ENCODE measurements at regions not wholly inside any gene's neighbourhood (a gene's known extent, or its start where the extent isn't known, plus 50 kb on each side); places are given as distances from the start of the nearest gene placed in this dataset.

DNA sequence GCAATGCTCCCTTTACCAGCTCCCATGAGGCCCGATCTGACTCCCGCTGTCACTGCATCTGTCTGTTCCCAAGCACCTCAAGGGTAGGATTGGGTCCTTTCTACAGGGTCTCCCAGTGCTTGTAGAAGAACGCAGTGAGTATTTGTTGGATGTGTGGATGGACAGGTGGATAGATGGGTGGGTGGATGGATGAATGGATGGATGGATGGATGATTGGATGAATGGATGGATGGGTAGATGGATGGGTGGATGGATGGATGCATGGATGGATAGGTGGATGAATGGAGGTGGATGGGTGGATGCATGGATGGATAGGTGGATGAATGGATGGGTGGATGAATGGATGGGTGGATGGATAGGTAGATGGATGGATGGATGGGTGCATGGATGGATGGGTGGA lies 91.6 kb downstream of the HS1BP3 start:
- DNase-seq: no peak
- H3K27me3 ChIP-seq: no peaks in the 10 kb centered on the region
- whole genome bisulfite sequencing, 4 donors: 85 to 100% (median 97%) methylated on average over 3 of the region's 3 CpGs
- no peak overlapping the region for H3K4me3 ChIP-seq
- peaks cover 0 to 5% of the 10 kb centered on the region in 2 donors for H3K4me1 ChIP-seq (replicated peaks in 1 of 2)
- intact Hi-C loops (cut with DNase I): no loop called here
- no peaks in the 10 kb centered on the region for H3K36me3 ChIP-seq (replicated peaks in 1 of 2)
- TF ChIP-seq POLR2A (IDR thresholded peaks at IDR 0.05): no peak
- TF ChIP-seq, protein P1, sequence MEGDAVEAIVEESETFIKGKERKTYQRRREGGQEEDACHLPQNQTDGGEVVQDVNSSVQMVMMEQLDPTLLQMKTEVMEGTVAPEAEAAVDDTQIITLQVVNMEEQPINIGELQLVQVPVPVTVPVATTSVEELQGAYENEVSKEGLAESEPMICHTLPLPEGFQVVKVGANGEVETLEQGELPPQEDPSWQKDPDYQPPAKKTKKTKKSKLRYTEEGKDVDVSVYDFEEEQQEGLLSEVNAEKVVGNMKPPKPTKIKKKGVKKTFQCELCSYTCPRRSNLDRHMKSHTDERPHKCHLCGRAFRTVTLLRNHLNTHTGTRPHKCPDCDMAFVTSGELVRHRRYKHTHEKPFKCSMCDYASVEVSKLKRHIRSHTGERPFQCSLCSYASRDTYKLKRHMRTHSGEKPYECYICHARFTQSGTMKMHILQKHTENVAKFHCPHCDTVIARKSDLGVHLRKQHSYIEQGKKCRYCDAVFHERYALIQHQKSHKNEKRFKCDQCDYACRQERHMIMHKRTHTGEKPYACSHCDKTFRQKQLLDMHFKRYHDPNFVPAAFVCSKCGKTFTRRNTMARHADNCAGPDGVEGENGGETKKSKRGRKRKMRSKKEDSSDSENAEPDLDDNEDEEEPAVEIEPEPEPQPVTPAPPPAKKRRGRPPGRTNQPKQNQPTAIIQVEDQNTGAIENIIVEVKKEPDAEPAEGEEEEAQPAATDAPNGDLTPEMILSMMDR (IDR thresholded peaks at IDR 0.05): no peak
- no peak overlapping the region for H3K27ac ChIP-seq
- no peaks in the 10 kb centered on the region for H3K9me3 ChIP-seq (replicated peaks in 1 of 3)

DNA sequence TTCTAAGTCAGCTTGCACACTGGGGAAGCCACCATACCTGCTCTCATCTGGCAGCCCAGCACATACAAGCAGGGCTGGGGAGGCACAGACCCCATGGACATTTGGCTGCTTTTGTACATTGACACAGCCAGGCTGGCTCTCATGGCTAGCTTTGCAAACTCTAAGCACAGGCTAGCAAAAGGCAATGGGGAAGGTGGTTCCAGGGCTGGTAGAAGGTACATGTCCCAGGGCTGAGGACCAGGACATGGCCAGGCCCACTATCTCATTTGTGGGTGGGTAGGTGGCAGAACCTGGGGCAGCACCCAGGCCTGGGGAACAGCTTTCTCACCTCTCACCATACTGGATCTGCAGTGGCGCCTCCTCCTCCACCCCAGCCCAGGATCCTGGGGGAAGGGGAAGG lies 90.9 kb downstream of the HS1BP3 start:
- 100% methylated on average over 1 of the region's 1 CpG; no CpG with 5 or more reads in 1 of the 4 donors for WGBS, 4 donors
- DNase-seq: no peak
- H3K4me1 ChIP-seq (replicated peaks in 1 of 2): peaks cover 0 to 5% of the 10 kb centered on the region in 2 donors
- H3K27me3 ChIP-seq: no peaks in the 10 kb centered on the region
- no peak overlapping the region for H3K4me3 ChIP-seq
- intact Hi-C loops (cut with DNase I): no loop called here
- H3K27ac ChIP-seq: no peak overlapping the region
- TF ChIP-seq, protein P1 (IDR thresholded peaks at IDR 0.05): no peak
- TF ChIP-seq POLR2A (IDR thresholded peaks at IDR 0.05): no peak
- H3K36me3 ChIP-seq (replicated peaks in 1 of 2): no peaks in the 10 kb centered on the region
- H3K9me3 ChIP-seq (replicated peaks in 1 of 3): no peaks in the 10 kb centered on the region

DNA sequence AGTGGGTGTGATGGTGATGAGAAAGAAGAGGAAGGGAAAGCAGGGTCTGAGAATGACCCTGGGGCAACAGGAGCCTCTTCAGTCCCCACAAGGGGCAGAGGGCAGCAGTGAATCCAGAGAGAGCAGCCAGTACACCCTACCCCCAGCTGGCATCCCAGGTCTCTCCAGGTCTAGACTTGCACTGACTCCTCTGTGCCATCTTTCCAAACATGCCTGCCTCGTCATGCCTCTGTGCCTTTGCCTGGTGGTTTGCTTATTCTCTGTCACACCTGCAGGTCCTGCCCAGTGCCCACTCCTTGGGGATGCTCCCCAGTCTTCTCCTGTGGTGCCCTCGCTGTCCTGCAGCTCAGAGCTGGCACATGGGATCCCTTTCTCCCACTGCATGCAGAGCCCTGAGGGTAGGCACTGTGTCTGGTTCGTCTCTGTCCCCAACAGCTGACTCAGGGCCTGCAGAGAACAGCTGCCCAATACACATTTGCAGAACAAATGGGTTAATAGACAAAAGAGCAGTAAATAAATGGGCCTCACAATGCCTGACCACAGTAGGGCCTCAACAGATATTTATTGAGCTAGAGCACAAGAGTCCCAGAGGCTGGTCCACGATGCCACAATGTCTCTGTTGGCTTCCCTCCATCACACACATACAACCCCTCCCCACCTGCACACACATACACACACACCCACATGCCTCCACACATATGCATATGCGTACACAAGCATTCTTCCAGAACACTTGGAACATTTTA lies 89.8 kb downstream of the HS1BP3 start:
- Histone ChIP-seq H3K36me3 (replicated peaks in 1 of 2) (no peaks in the 10 kb centered on the region), H3K27me3 (no peaks in the 10 kb centered on the region), H3K9me3 (replicated peaks in 1 of 3) (no peaks in the 10 kb centered on the region), H3K27ac (no peak overlapping the region), H3K4me3 (no peak overlapping the region), H3K4me1 (replicated peaks in 1 of 2) (peaks cover 0 to 5% of the 10 kb centered on the region in 2 donors)
- intact Hi-C loops (cut with DNase I): no loop called here
- DNase-seq: no peak
- 70 to 90% (median 77%) methylated on average over 4 to 5 of the region's 5 CpGs for WGBS, 4 donors
- TF ChIP-seq POLR2A (IDR thresholded peaks at IDR 0.05): no peak
- TF ChIP-seq, protein P1 (IDR thresholded peaks at IDR 0.05): no peak

DNA sequence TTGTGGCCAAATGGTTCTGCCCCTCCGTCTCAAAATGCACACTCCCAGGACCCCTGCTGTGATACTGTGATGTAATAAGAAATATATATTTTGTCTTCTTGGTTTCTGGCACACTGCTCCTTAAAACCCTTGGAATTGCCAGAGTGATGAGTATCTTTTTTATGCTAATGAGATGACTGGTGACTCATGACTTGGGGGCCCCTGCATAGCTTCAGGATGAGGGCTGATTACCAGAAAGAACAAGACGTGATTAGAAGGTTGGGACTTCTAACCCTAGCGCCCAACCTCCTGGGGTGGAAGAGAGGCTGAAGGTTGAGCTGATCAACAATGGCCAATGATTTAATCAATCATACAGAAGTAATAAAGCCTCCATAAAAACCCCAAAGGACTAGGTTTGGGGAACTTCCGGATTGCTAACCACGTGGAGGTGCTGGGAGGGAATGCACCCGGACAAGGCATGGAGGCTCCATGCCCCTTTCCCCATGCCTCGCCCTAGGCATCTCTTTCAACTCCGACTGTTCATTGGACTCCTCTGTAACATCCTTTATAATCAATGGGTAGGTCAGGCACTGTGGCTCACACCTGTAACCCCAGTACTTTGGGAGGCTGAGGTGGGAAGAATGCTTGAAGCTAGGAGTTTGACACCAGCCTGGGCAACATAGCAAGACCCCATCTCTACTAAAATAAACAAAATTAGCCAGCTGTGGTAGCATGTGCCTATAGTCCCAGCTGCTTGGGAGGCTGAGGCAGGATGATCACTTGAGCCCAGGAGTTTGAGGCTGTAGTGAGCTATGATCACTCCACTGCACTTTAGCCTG lies 89.1 kb downstream of the HS1BP3 start:
- H3K4me3 ChIP-seq: no peak overlapping the region
- DNase-seq: peak in 1 of 7 donors; percentile 51
- no peaks in the 10 kb centered on the region for H3K36me3 ChIP-seq (replicated peaks in 1 of 2)
- peaks cover 0 to 5% of the 10 kb centered on the region in 2 donors for H3K4me1 ChIP-seq (replicated peaks in 1 of 2)
- H3K27me3 ChIP-seq: no peaks in the 10 kb centered on the region
- H3K27ac ChIP-seq: no peak overlapping the region
- intact Hi-C loops (cut with DNase I): no loop called here
- H3K9me3 ChIP-seq (replicated peaks in 1 of 3): no peaks in the 10 kb centered on the region
- WGBS, 4 donors: 75 to 85% (median 80%) methylated on average over 8 of the region's 8 CpGs
- no peak for TF ChIP-seq POLR2A (IDR thresholded peaks at IDR 0.05)
- TF ChIP-seq, protein P1 (IDR thresholded peaks at IDR 0.05): no peak

Data from adrenal gland (tissue), 9 donors.